Parathyroid adenoma (tissue), 2 donors: ENCODE measurements at regions not wholly inside any gene's neighbourhood (a gene's known extent, or its start where the extent isn't known, plus 50 kb on each side); places are given as distances from the start of the nearest gene placed in this dataset.

ENCODE experiments used
- H2AFZ ChIP-seq: fragments of 300-600 bp; sonication (generic); one replicate; pipeline ENCODE4 v1.7.0; 2017; ENCODE audit warnings: antibody characterized with exemption, mild to moderate bottlenecking
- H3K27ac ChIP-seq: fragments of 300-600 bp; sonication (generic); one replicate; pipeline ENCODE4 v1.7.0; 2017
- H3K27me3 ChIP-seq: fragments of 300-600 bp; sonication (generic); one replicate; pipeline ENCODE4 v1.7.0; 2017; ENCODE audit warnings: low read length; ENCODE audit not compliant: control insufficient read depth, insufficient read depth
- H3K36me3 ChIP-seq: fragments of 300-600 bp; sonication (generic); one replicate; pipeline ENCODE4 v1.7.0; 2017; ENCODE audit warnings: low read length; ENCODE audit not compliant: control insufficient read depth, insufficient read depth
- H3K4me1 ChIP-seq: fragments of 300-600 bp; sonication (generic); one replicate; pipeline ENCODE4 v1.7.0; 2017; ENCODE audit warnings: control low read depth
- H3K4me2 ChIP-seq: fragments of 300-600 bp; sonication (generic); one replicate; pipeline ENCODE4 v1.7.0; 2017; ENCODE audit warnings: low read length
- H3K4me3 ChIP-seq: fragments of 300-600 bp; sonication (generic); one replicate; pipeline ENCODE4 v1.7.0; 2017; ENCODE audit warnings: low read depth, low read length
- H3K79me2 ChIP-seq: fragments of 300-600 bp; sonication (generic); one replicate; pipeline ENCODE4 v1.7.0; 2017; ENCODE audit warnings: control low read depth
- H3K9ac ChIP-seq: fragments of 300-600 bp; sonication (generic); one replicate; pipeline ENCODE4 v1.7.0; 2017; ENCODE audit warnings: mild to moderate bottlenecking
- H3K9me3 ChIP-seq: fragments of 300-600 bp; sonication (generic); one replicate; pipeline ENCODE4 v1.7.0; 2017; ENCODE audit warnings: low read length; ENCODE audit not compliant: control insufficient read depth
- TF ChIP-seq, protein P1 (sequence below): fragments of 300-600 bp; sonication (generic); IDR thresholded peaks from one replicate; pipeline ENCODE4 v1.7.0; 2017; ENCODE audit warnings: antibody characterized with exemption, mild to moderate bottlenecking
- donor health status: primary hyperparathyroidism.

GRCh38 chr13:60332682-60333081 is 64.3 kb upstream of the TDRD3 start:
- Histone ChIP-seq H3K4me2 (no peak overlapping the region), H3K9ac (no peak overlapping the region), H3K27me3 (no peaks in the 10 kb centered on the region), H3K4me1 (no peaks in the 10 kb centered on the region), H3K27ac (no peak overlapping the region), H3K79me2 (no peaks in the 10 kb centered on the region), H3K36me3 (no peaks in the 10 kb centered on the region), H3K4me3 (no peak overlapping the region), H3K9me3 (no peaks in the 10 kb centered on the region), H2AFZ (no peak overlapping the region)
- TF ChIP-seq, protein P1, sequence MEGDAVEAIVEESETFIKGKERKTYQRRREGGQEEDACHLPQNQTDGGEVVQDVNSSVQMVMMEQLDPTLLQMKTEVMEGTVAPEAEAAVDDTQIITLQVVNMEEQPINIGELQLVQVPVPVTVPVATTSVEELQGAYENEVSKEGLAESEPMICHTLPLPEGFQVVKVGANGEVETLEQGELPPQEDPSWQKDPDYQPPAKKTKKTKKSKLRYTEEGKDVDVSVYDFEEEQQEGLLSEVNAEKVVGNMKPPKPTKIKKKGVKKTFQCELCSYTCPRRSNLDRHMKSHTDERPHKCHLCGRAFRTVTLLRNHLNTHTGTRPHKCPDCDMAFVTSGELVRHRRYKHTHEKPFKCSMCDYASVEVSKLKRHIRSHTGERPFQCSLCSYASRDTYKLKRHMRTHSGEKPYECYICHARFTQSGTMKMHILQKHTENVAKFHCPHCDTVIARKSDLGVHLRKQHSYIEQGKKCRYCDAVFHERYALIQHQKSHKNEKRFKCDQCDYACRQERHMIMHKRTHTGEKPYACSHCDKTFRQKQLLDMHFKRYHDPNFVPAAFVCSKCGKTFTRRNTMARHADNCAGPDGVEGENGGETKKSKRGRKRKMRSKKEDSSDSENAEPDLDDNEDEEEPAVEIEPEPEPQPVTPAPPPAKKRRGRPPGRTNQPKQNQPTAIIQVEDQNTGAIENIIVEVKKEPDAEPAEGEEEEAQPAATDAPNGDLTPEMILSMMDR: no peak

GRCh38 chr13:60334310-60334709 is 62.7 kb upstream of the TDRD3 start:
- Histone ChIP-seq H3K79me2 (no peaks in the 10 kb centered on the region), H3K4me2 (no peak overlapping the region)

DNA sequence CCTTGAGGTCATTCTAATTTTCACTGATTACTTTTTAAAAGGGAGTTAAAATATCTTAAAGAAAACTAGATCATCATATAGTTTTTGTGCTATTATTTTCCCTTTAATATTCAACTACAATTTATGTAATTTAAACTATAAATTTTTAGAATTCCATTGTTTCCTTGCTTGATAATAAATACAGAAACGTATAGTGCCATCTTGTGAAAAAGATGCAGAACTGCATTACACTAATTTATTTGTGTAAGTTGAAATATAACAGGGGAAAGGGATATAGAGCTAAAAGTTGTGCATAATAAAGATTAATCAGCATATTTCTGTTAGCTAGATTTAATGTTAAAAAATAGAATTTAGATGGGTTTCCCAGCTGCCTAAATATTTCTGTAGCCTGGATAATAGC is 61.5 kb upstream of the TDRD3 start:
- Histone ChIP-seq H3K9me3 (no peaks in the 10 kb centered on the region), H3K27ac (no peak overlapping the region), H3K9ac (no peak overlapping the region), H3K4me3 (no peak overlapping the region), H3K27me3 (no peaks in the 10 kb centered on the region), H3K36me3 (no peaks in the 10 kb centered on the region), H2AFZ (no peak overlapping the region), H3K4me1 (no peaks in the 10 kb centered on the region), H3K79me2 (no peaks in the 10 kb centered on the region), H3K4me2 (no peak overlapping the region)
- TF ChIP-seq, protein P1: peak; percentile 45

More at GRCh38 chr13:60334310-60334709, 62.7 kb upstream of the TDRD3 start:
- Histone ChIP-seq H3K4me3 (no peak overlapping the region), H3K4me1 (no peaks in the 10 kb centered on the region), H2AFZ (no peak overlapping the region), H3K27ac (no peak overlapping the region), H3K36me3 (no peaks in the 10 kb centered on the region), H3K27me3 (no peaks in the 10 kb centered on the region), H3K9ac (no peak overlapping the region), H3K9me3 (no peaks in the 10 kb centered on the region)
- TF ChIP-seq, protein P1: no peak

- Histone ChIP-seq H3K4me2 (no peak overlapping the region), H3K4me1 (no peaks in the 10 kb centered on the region)
Observed at GRCh38 chr13:60338754-60339153, 58.3 kb upstream of the TDRD3 start.

GRCh38 chr13:60343978-60344377 is 53.0 kb upstream of the TDRD3 start:
- Histone ChIP-seq H2AFZ (no peak overlapping the region), H3K9me3 (no peaks in the 10 kb centered on the region), H3K27ac (no peak overlapping the region), H3K9ac (no peak overlapping the region), H3K4me2 (no peak overlapping the region), H3K4me1 (no peaks in the 10 kb centered on the region), H3K4me3 (no peak overlapping the region), H3K27me3 (no peaks in the 10 kb centered on the region), H3K79me2 (no peaks in the 10 kb centered on the region), H3K36me3 (no peaks in the 10 kb centered on the region)
- TF ChIP-seq, protein P1: no peak

More at GRCh38 chr13:60338754-60339153, 58.3 kb upstream of the TDRD3 start:
- Histone ChIP-seq H3K27ac (no peak overlapping the region), H3K79me2 (no peaks in the 10 kb centered on the region), H3K27me3 (no peaks in the 10 kb centered on the region), H3K9ac (no peak overlapping the region), H2AFZ (no peak overlapping the region), H3K4me3 (no peak overlapping the region), H3K36me3 (no peaks in the 10 kb centered on the region), H3K9me3 (no peaks in the 10 kb centered on the region)
- TF ChIP-seq, protein P1: no peak
